Liver (tissue), 8 donors: ENCODE measurements at regions not wholly inside any gene's neighbourhood (a gene's known extent, or its start where the extent isn't known, plus 50 kb on each side); places are given as distances from the start of the nearest gene placed in this dataset.

Experiments
- DNase-seq: peaks from one replicate; pipeline ENCODE4 v3.0.0-alpha.2; 2017; ENCODE audit warnings: low spot score
- H3K27ac ChIP-seq, 2 donors: one replicate each; pipeline ENCODE4 v1.7.0; 2013; ENCODE audit warnings: inconsistent platforms in 2 of 2, low read length in 2 of 2, control low read depth in 1 of 2, low read depth in 1 of 2, mild to moderate bottlenecking in 1 of 2
- H3K27me3 ChIP-seq, 4 donors: one replicate each; pipeline versions ENCODE4 v1.6.1 to v1.7.0; 2013; ENCODE audit warnings: low read length in 3 of 4, inconsistent platforms in 1 of 4, mild to moderate bottlenecking in 1 of 4, moderate library complexity in 1 of 4; ENCODE audit not compliant: control insufficient read depth in 4 of 4, insufficient read depth in 4 of 4
- H3K36me3 ChIP-seq, 4 donors: one replicate each; pipeline versions ENCODE4 v1.6.1 to v1.7.0; 2013; ENCODE audit warnings: low read length in 3 of 4, mild to moderate bottlenecking in 3 of 4, low read depth in 1 of 4, moderate library complexity in 1 of 4; ENCODE audit not compliant: control insufficient read depth in 4 of 4, insufficient read depth in 3 of 4
- H3K4me1 ChIP-seq, 4 donors: one replicate each; pipeline versions ENCODE4 v1.6.1 to v1.7.0; 2013; ENCODE audit warnings: low read length in 3 of 4, mild to moderate bottlenecking in 3 of 4, moderate library complexity in 1 of 4; ENCODE audit not compliant: control insufficient read depth in 4 of 4, insufficient read depth in 4 of 4
- H3K4me3 ChIP-seq, 3 donors: one replicate each; pipeline versions ENCODE4 v1.6.1 to v1.7.0; 2013; ENCODE audit warnings: low read length in 3 of 3, control low read depth in 1 of 3, low read depth in 1 of 3, mild to moderate bottlenecking in 1 of 3
- H3K9ac ChIP-seq, 2 donors: one replicate each; pipeline ENCODE4 v1.7.0; 2013; ENCODE audit warnings: low read length in 2 of 2, mild to moderate bottlenecking in 2 of 2, moderate library complexity in 2 of 2, control low read depth in 1 of 2, low read depth in 1 of 2
- H3K9me3 ChIP-seq, 4 donors: one replicate each; pipeline versions ENCODE4 v1.6.1 to v1.7.0; 2013; ENCODE audit warnings: low read length in 3 of 4; ENCODE audit not compliant: control insufficient read depth in 4 of 4
- FOXA1 ChIP-seq: IDR thresholded peaks from 2 replicates; pipeline ENCODE4 v1.6.1; 2016; ENCODE audit warnings: antibody characterized with exemption
- FOXA2 ChIP-seq: IDR thresholded peaks from 2 replicates; pipeline ENCODE4 v1.6.1; 2016; ENCODE audit warnings: antibody characterized with exemption
- GABPA ChIP-seq, 2 donors: IDR thresholded peaks in 1 of 2; conservative IDR thresholded peaks in 1 of 2; 2 replicates each; pipeline ENCODE4 v1.6.1; 2016; ENCODE audit warnings: antibody characterized with exemption in 2 of 2, mild to moderate bottlenecking in 1 of 2, moderate library complexity in 1 of 2
- JUND ChIP-seq, 2 donors: IDR thresholded peaks; 2 replicates each; pipeline ENCODE4 v1.6.1; 2016; ENCODE audit warnings: antibody characterized with exemption in 2 of 2
- MAX ChIP-seq: IDR thresholded peaks from 2 replicates; pipeline ENCODE4 v1.6.1; 2016; ENCODE audit warnings: antibody characterized with exemption
- REST ChIP-seq: IDR thresholded peaks from 2 replicates; pipeline ENCODE4 v1.6.1; 2016; ENCODE audit warnings: antibody characterized with exemption, mild to moderate bottlenecking
- SP1 ChIP-seq: IDR thresholded peaks from 2 replicates; pipeline ENCODE4 v1.6.1; 2018; ENCODE audit warnings: antibody characterized with exemption, mild to moderate bottlenecking
- TAF1 ChIP-seq: conservative IDR thresholded peaks from 2 replicates; pipeline ENCODE4 v1.6.1; 2016; ENCODE audit warnings: antibody characterized with exemption, mild to moderate bottlenecking
- YY1 ChIP-seq: IDR thresholded peaks from 2 replicates; pipeline ENCODE4 v1.6.1; 2016; ENCODE audit warnings: antibody characterized with exemption, mild to moderate bottlenecking
- WGBS: extraction: QIAGEN DNeasy Blood & Tissue Kit; methylation state at CpG from one replicate; pipeline ENCODE4 v1.1.7; 2013; 5-methylcytosine and 5-hydroxymethylcytosine counted together
- TF ChIP-seq, protein P1 (sequence below): IDR thresholded peaks from 2 replicates; pipeline ENCODE4 v1.6.1; 2016; ENCODE audit warnings: antibody characterized with exemption
- TF ChIP-seq, protein P2 (sequence below): fragments of 150-350 bp; IDR thresholded peaks from 2 replicates; pipeline ENCODE4 v1.5.1; 2017; ENCODE audit warnings: improper control_type of control experiment, low read depth, low read length; ENCODE audit not compliant: missing input control
- donor health status: healthy.
- donor health status: healthy.
- donor health status: healthy.
- donor health status: healthy.
- donor health status: healthy.

DNA sequence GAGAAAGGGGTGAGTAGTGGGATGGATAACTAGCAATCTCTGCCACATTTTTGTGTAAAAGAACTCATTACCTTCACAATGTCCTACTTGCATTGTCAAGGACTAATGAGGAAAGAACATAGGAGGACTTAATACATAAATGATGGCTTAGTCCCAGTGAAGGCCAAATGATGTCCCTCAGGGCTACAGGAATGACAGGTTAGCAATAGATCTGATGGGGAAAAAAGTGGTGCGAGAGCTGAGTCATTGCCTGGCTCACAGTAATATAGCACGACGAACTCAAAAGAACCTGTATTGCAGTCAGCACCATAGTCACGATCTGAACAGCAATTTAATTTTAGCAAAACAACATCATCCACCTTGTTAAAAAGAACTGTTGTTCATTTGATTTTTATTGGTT is 70.9 kb upstream of the ARHGAP36 start:
- no peak for DNase-seq
- H3K27ac ChIP-seq: no peak overlapping the region
- H3K27me3 ChIP-seq: no peaks in the 10 kb centered on the region
- TF ChIP-seq REST: no peak
- H3K4me1 ChIP-seq: no peaks in the 10 kb centered on the region
- WGBS: 91% methylated on average over 4 of the region's 4 CpGs
- no peaks in the 10 kb centered on the region for H3K9me3 ChIP-seq
- H3K4me3 ChIP-seq: no peak overlapping the region
- no peak overlapping the region for H3K9ac ChIP-seq
- H3K36me3 ChIP-seq: no peaks in the 10 kb centered on the region

DNA sequence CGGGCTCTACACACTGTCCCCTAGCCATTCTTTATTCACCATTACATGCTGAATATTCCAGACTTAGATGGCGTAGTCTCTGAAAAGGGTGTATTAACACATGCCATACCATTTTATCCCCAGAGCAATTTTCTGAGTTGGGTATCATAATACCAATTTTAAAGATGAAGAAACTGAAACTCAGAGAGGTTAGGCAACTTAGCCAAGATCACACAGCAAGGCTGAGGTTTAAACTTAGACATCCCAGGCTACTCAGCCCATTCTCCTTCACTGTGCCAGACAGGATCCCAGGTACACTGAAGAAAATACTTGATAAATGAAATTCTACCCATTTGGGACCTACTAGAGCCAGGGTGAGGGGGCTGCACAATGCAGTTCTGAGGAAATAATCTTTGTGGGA is 67.4 kb upstream of the ARHGAP36 start:
- WGBS: 100% methylated on average over 2 of the region's 2 CpGs
- no peak for TF ChIP-seq MAX
- TF ChIP-seq JUND (IDR thresholded peaks at IDR 0.05): no peak
- no peak for TF ChIP-seq YY1
- no peak for TF ChIP-seq FOXA1
- TF ChIP-seq, protein P1, sequence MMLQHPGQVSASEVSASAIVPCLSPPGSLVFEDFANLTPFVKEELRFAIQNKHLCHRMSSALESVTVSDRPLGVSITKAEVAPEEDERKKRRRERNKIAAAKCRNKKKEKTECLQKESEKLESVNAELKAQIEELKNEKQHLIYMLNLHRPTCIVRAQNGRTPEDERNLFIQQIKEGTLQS: no peak
- TF ChIP-seq SP1: no peak
- no peak for TF ChIP-seq GABPA (IDR thresholded peaks at IDR 0.05 in 1 of 2, conservative IDR thresholded peaks at IDR 0.05 in 1 of 2)
- TF ChIP-seq, protein P2, sequence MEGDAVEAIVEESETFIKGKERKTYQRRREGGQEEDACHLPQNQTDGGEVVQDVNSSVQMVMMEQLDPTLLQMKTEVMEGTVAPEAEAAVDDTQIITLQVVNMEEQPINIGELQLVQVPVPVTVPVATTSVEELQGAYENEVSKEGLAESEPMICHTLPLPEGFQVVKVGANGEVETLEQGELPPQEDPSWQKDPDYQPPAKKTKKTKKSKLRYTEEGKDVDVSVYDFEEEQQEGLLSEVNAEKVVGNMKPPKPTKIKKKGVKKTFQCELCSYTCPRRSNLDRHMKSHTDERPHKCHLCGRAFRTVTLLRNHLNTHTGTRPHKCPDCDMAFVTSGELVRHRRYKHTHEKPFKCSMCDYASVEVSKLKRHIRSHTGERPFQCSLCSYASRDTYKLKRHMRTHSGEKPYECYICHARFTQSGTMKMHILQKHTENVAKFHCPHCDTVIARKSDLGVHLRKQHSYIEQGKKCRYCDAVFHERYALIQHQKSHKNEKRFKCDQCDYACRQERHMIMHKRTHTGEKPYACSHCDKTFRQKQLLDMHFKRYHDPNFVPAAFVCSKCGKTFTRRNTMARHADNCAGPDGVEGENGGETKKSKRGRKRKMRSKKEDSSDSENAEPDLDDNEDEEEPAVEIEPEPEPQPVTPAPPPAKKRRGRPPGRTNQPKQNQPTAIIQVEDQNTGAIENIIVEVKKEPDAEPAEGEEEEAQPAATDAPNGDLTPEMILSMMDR: no peak
- TF ChIP-seq FOXA2: no peak
- TF ChIP-seq TAF1: no peak
- no peak for TF ChIP-seq REST
- Histone ChIP-seq H3K4me1 (no peaks in the 10 kb centered on the region), H3K9ac (no peak overlapping the region), H3K27ac (no peak overlapping the region), H3K9me3 (no peaks in the 10 kb centered on the region), H3K4me3 (no peak overlapping the region), H3K36me3 (no peaks in the 10 kb centered on the region), H3K27me3 (no peaks in the 10 kb centered on the region)
- no peak for DNase-seq
